Activated CD4-positive, alpha-beta T cell treated with anti-CD3 and anti-CD28 coated beads, Interleukin-10, Interleukin-2, amounts not matched to agents 100 ng/mL and 50 ng/mL, durations not matched to agents 16 hours and 8 hours (primary cell): ENCODE measurements at regions not wholly inside any gene's neighbourhood (a gene's known extent, or its start where the extent isn't known, plus 50 kb on each side); places are given as distances from the start of the nearest gene placed in this dataset.

Experiments used
- DNase-seq: peaks from one replicate; pipeline ENCODE4 v3.0.0-alpha.2; 2020

- DNase-seq: no peak
These were observed 1076.4 kb upstream of the CDH6 start for GRCh38 chr5:30117135-30117534.

GRCh38 chr5:30113542-30113941, 1079.9 kb upstream of the CDH6 start:
- DNase-seq: no peak

GRCh38 chr5:30112867-30113266, 1080.6 kb upstream of the CDH6 start:
- DNase-seq: no peak

- DNase-seq: no peak
These were observed 1085.4 kb upstream of the CDH6 start for GRCh38 chr5:30108051-30108450.

- no peak for DNase-seq
These were observed 1086.9 kb upstream of the CDH6 start for GRCh38 chr5:30106596-30106995.

GRCh38 chr5:30104872-30105596, 1088.5 kb upstream of the CDH6 start:
- no peak for DNase-seq

GRCh38 chr5:30103452-30104202, 1089.9 kb upstream of the CDH6 start:
- DNase-seq: no peak

GRCh38 chr5:30103052-30103451, 1090.4 kb upstream of the CDH6 start:
- DNase-seq: no peak

GRCh38 chr5:30102185-30102584, 1091.3 kb upstream of the CDH6 start:
- no peak for DNase-seq

- no peak for DNase-seq
These were observed 1092.6 kb upstream of the CDH6 start for GRCh38 chr5:30100929-30101328.

GRCh38 chr5:30100148-30100713, 1093.3 kb upstream of the CDH6 start:
- no peak for DNase-seq

GRCh38 chr5:30099634-30100033, 1093.9 kb upstream of the CDH6 start:
- no peak for DNase-seq

GRCh38 chr5:30098940-30099339, 1094.5 kb upstream of the CDH6 start:
- DNase-seq: no peak

- DNase-seq: no peak
These were observed 1100.9 kb upstream of the CDH6 start for GRCh38 chr5:30092548-30092947.

- no peak for DNase-seq
These were observed 1123.8 kb upstream of the CDH6 start for GRCh38 chr5:30069441-30070263.

GRCh38 chr5:30063503-30063902, 1130.0 kb upstream of the CDH6 start:
- DNase-seq: no peak

GRCh38 chr5:30051976-30052375, 1141.5 kb upstream of the CDH6 start:
- no peak for DNase-seq

GRCh38 chr5:30050056-30050815, 1143.2 kb upstream of the CDH6 start:
- DNase-seq: no peak

GRCh38 chr5:30042677-30043076, 1150.8 kb upstream of the CDH6 start:
- no peak for DNase-seq

GRCh38 chr5:30041831-30042385, 1151.6 kb upstream of the CDH6 start:
- DNase-seq: no peak

- no peak for DNase-seq
These were observed 1152.2 kb upstream of the CDH6 start for GRCh38 chr5:30041291-30041690.

GRCh38 chr5:30040488-30041118, 1152.9 kb upstream of the CDH6 start:
- DNase-seq: peak; percentile 34
